CD14-positive monocyte (primary cell): ENCODE measurements at regions not wholly inside any gene's neighbourhood (a gene's known extent, or its start where the extent isn't known, plus 50 kb on each side); places are given as distances from the start of the nearest gene placed in this dataset.

ENCODE experiments used
- DNase-seq, 3 donors: peaks; one replicate each; pipeline ENCODE4 v3.0.0-alpha.2; 2011 to 2022
- H2AFZ ChIP-seq: 2 replicates; pipeline ENCODE4 v1.6.0; 2012; ENCODE audit warnings: mild to moderate bottlenecking, low read depth, low read length, inconsistent platforms; ENCODE audit not compliant: insufficient read depth, poor library complexity, severe bottlenecking
- H3K27ac ChIP-seq, 2 donors: 1 replicate in 1 of 2; 2 replicates in 1 of 2; pipeline ENCODE4 v1.5.1; 2012 to 2013; ENCODE audit warnings: low read length in 2 of 2, control low read depth in 1 of 2, inconsistent platforms in 1 of 2, low read depth in 1 of 2, mild to moderate bottlenecking in 1 of 2
- H3K27me3 ChIP-seq, 2 donors: one replicate each; pipeline versions ENCODE4 v1.6.0 to v1.6.1; 2011 to 2013; ENCODE audit warnings: low read length in 2 of 2; ENCODE audit not compliant: control insufficient read depth in 2 of 2, insufficient read depth in 2 of 2
- H3K36me3 ChIP-seq, 2 donors: replicated peaks in 1 of 2; 1 replicate in 1 of 2; 2 replicates in 1 of 2; pipeline versions ENCODE4 v1.5.1 to v1.6.1; 2012 to 2013; ENCODE audit warnings: low read length in 2 of 2, control low read depth in 1 of 2, inconsistent platforms in 1 of 2, mild to moderate bottlenecking in 1 of 2; ENCODE audit not compliant: insufficient read depth in 2 of 2, control insufficient read depth in 1 of 2
- H3K4me1 ChIP-seq, 2 donors: 1 replicate in 1 of 2; 2 replicates in 1 of 2; pipeline versions ENCODE4 v1.5.1 to v1.6.1; 2012 to 2013; ENCODE audit warnings: low read length in 2 of 2, control low read depth in 1 of 2, inconsistent platforms in 1 of 2, mild to moderate bottlenecking in 1 of 2, moderate library complexity in 1 of 2; ENCODE audit not compliant: insufficient read depth in 2 of 2, control insufficient read depth in 1 of 2
- H3K4me2 ChIP-seq: replicated peaks from 2 replicates; pipeline ENCODE3; 2012; ENCODE audit warnings: low read length, moderate library complexity, mild to moderate bottlenecking; ENCODE audit not compliant: poor library complexity, severe bottlenecking; ENCODE audit errors: extremely low read depth
- H3K4me3 ChIP-seq, 3 experiments: fragments of 200-600 bp in 1 of 3; sonication (generic) in 1 of 3; replicated peaks in 1 of 3; 1 replicate in 2 of 3; 2 replicates in 1 of 3; pipeline ENCODE4 v1.5.1; 2011 to 2013; ENCODE audit warnings: low read length in 3 of 3, mild to moderate bottlenecking in 3 of 3, control low read depth in 2 of 3, low read depth in 2 of 3, inconsistent platforms in 1 of 3, moderate library complexity in 1 of 3
- H3K79me2 ChIP-seq: 2 replicates; pipeline ENCODE4 v1.6.0; 2012; ENCODE audit warnings: mild to moderate bottlenecking, control low read depth, inconsistent platforms, low read length, moderate library complexity; ENCODE audit not compliant: insufficient read depth
- H3K9ac ChIP-seq: 2 replicates; pipeline ENCODE4 v1.6.0; 2017; ENCODE audit warnings: low read length, mild to moderate bottlenecking; ENCODE audit not compliant: insufficient read depth, poor library complexity, severe bottlenecking
- H3K9me3 ChIP-seq, 2 donors: replicated peaks in 1 of 2; 1 replicate in 1 of 2; 2 replicates in 1 of 2; pipeline versions ENCODE4 v1.5.1 to v1.6.1; 2012 to 2013; ENCODE audit warnings: low read length in 2 of 2, control low read depth in 1 of 2; ENCODE audit not compliant: control insufficient read depth in 1 of 2, insufficient read depth in 1 of 2
- H4K20me1 ChIP-seq: 2 replicates; pipeline ENCODE4 v1.6.0; 2012; ENCODE audit warnings: mild to moderate bottlenecking, low read length, control low read depth, moderate library complexity; ENCODE audit not compliant: insufficient read depth
- H3K27ac Mint-ChIP-seq, 7 donors: one replicate each; pipeline ENCODE4 v1.8.0; 2020; ENCODE audit warnings: mild to moderate bottlenecking in 7 of 7, mixed read lengths in 7 of 7, moderate library complexity in 6 of 7, inconsistent platforms in 2 of 7
- H3K27me3 Mint-ChIP-seq, 3 donors: one replicate each; pipeline ENCODE4 v1.8.0; 2021 to 2022; ENCODE audit warnings: low read depth in 3 of 3, mild to moderate bottlenecking in 3 of 3, mixed read lengths in 3 of 3, moderate library complexity in 3 of 3, inconsistent platforms in 1 of 3
- H3K36me3 Mint-ChIP-seq, 2 donors: one replicate each; pipeline ENCODE4 v1.8.0; 2020; ENCODE audit warnings: mixed read lengths in 2 of 2, inconsistent platforms in 1 of 2, mild to moderate bottlenecking in 1 of 2
- H3K4me1 Mint-ChIP-seq: one replicate; pipeline ENCODE4 v1.8.0; 2020; ENCODE audit warnings: mild to moderate bottlenecking, mixed read lengths
- H3K4me3 Mint-ChIP-seq, 2 donors: one replicate each; pipeline ENCODE4 v1.8.0; 2020; ENCODE audit warnings: mild to moderate bottlenecking in 2 of 2, mixed read lengths in 2 of 2, moderate library complexity in 1 of 2
- H3K9me3 Mint-ChIP-seq, 7 donors: one replicate each; pipeline ENCODE4 v1.8.0; 2020 to 2022; ENCODE audit warnings: mixed read lengths in 7 of 7, mild to moderate bottlenecking in 6 of 7, moderate library complexity in 6 of 7, inconsistent platforms in 2 of 7
- CTCF ChIP-seq: fragments of 200-600 bp; IDR thresholded peaks from one replicate; pipeline ENCODE4 v1.8.0; 2022; ENCODE audit warnings: antibody characterized with exemption, mild to moderate bottlenecking
- WGBS: methylation state at CpG from one replicate; pipeline ENCODE4 v1.1.5; 2013; ENCODE audit warnings: missing lambda C conversion rate; ENCODE audit not compliant: insufficient coverage; 5-methylcytosine and 5-hydroxymethylcytosine counted together
- intact Hi-C, 2 donors: fragments of 100-400 bp; cut with micrococcal nuclease; formaldehyde crosslinking; loops; one replicate each; pipeline versions ENCODE4 v1.15.0 to v1.15.1; 2023

DNA sequence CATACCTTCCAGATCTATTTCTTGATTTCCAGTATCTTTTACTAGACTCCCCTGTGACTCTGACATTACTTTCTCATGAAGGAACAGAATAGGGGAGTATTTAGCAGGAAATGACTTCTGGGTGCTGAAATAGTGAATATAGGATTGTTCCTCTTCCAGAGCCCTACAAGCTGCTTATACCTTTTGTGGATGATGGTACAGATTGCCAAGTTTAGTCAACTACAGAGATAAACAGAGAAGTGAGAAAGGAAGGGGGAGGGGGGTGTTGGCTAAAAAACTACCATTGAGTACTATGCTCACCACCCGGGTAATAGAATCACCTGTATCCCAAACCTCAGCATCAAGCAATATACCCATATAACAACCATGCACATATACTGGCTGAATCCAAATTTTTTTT, 298.3 kb upstream of the GPR149 start:
- peaks cover 3% of the 10 kb centered on the region in 2 donors for H3K36me3 Mint-ChIP-seq
- Histone ChIP-seq H3K9me3 (peaks cover 4 to 7% of the 10 kb centered on the region in 2 donors), H4K20me1 (no peaks in the 10 kb centered on the region), H3K36me3 (no peaks in the 10 kb centered on the region), H3K9ac (no peak overlapping the region), H3K79me2 (no peaks in the 10 kb centered on the region), H3K27ac (peak overlapping the region in 1 of 2 donors; percentile 6), H3K4me1 (peaks cover 12% of the 10 kb centered on the region in 2 donors), H2AFZ (no peak overlapping the region), H3K4me3 (no peak overlapping the region), H3K27me3 (no peaks in the 10 kb centered on the region), H3K4me2 (no peak overlapping the region)
- no peak for TF ChIP-seq CTCF
- no peak overlapping the region for H3K4me3 Mint-ChIP-seq
- intact Hi-C loops, result no loop called here
- no peak overlapping the region for H3K27ac Mint-ChIP-seq
- H3K4me1 Mint-ChIP-seq, result peaks cover 14% of the 10 kb centered on the region
- H3K9me3 Mint-ChIP-seq, result peaks cover 8 to 18% (median 12%) of the 10 kb centered on the region in 7 donors
- peaks cover 0 to 2% (median 0%) of the 10 kb centered on the region in 3 donors for H3K27me3 Mint-ChIP-seq
- DNase-seq, result peak in 2 of 3 donors; percentile 1 to 5
- no CpG with 5 or more reads among the region's 1 CpG for WGBS

DNA sequence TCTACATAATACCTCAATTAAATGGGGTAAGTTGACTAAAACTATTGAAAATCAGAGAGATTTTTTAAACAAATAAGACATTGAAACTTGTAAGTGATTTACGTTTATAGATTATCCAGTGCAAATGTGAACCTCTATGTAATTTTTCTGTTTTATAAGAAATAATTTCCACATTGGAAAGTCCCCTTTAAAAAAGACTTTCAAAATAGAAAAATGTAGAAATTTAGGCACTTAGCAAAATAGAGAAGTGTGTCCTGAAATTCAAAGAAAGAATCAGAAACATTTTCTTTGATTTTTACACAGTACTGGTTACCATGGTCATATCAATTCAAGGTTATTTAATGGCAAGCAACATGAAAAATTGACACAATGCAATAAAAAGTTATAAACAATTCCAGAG, 290.9 kb upstream of the GPR149 start:
- Histone ChIP-seq H3K4me3 (no peak overlapping the region), H3K36me3 (no peaks in the 10 kb centered on the region), H2AFZ (no peak overlapping the region), H3K4me2 (no peak overlapping the region), H3K79me2 (no peaks in the 10 kb centered on the region), H3K27me3 (no peaks in the 10 kb centered on the region), H4K20me1 (no peaks in the 10 kb centered on the region), H3K9ac (no peak overlapping the region), H3K9me3 (peaks cover 0 to 6% of the 10 kb centered on the region in 2 donors), H3K4me1 (peaks cover 50 to 55% of the 10 kb centered on the region in 2 donors), H3K27ac (peak overlapping the region in 1 of 2 donors; percentile 9)
- WGBS, result no CpG with 5 or more reads among the region's 1 CpG
- Mint-ChIP-seq H3K4me1 (peaks cover 53% of the 10 kb centered on the region), H3K27me3 (peaks cover 0 to 2% (median 0%) of the 10 kb centered on the region in 3 donors), H3K4me3 (no peak overlapping the region), H3K9me3 (peaks cover 4 to 14% (median 6%) of the 10 kb centered on the region in 7 donors), H3K27ac (peak overlapping the region in 1 of 7 donors; percentile 25), H3K36me3 (peaks cover 0 to 3% of the 10 kb centered on the region in 2 donors)
- no peak for TF ChIP-seq CTCF
- DNase-seq, result no peak
- intact Hi-C loops, result no loop called here
